ENCODE measurements at regions not wholly inside any gene's neighbourhood (a gene's known extent, or its start where the extent isn't known, plus 50 kb on each side); places are given as distances from the start of the nearest gene placed in this dataset.

GRCh38 chr13:90185734-90186133 is 1161.8 kb upstream of the MIR17HG start:
- no peak for TF ChIP-seq CEBPB (IDR thresholded peaks at IDR 0.05; ENCODE audit: low read depth, low read length)
- TF ChIP-seq, protein P1, sequence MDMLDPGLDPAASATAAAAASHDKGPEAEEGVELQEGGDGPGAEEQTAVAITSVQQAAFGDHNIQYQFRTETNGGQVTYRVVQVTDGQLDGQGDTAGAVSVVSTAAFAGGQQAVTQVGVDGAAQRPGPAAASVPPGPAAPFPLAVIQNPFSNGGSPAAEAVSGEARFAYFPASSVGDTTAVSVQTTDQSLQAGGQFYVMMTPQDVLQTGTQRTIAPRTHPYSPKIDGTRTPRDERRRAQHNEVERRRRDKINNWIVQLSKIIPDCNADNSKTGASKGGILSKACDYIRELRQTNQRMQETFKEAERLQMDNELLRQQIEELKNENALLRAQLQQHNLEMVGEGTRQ (IDR thresholded peaks at IDR 0.05; ENCODE audit: low read depth, low read length) = no peak
- no peak for TF ChIP-seq MXI1 (IDR thresholded peaks at IDR 0.05; ENCODE audit: borderline replicate concordance, low read depth, low read length)
- no peak for TF ChIP-seq CTCF (conservative IDR thresholded peaks at IDR 0.05; ENCODE audit: low read depth, low read length)
- TF ChIP-seq RFX5 (IDR thresholded peaks at IDR 0.05; ENCODE audit: low read depth, low read length) = no peak
- TF ChIP-seq RAD21 (IDR thresholded peaks at IDR 0.05; ENCODE audit: low read length) = no peak
- no peak for TF ChIP-seq POLR2A (IDR thresholded peaks at IDR 0.05; ENCODE audit: low read depth, low read length)
- no peak for TF ChIP-seq SMC3 (IDR thresholded peaks at IDR 0.05; ENCODE audit: low read depth, low read length)

Measured in IMR-90 (cell line).